GM12875 (cell line): ENCODE measurements at regions not wholly inside any gene's neighbourhood (a gene's known extent, or its start where the extent isn't known, plus 50 kb on each side); places are given as distances from the start of the nearest gene placed in this dataset.

Experiments
- H3K4me3 ChIP-seq: one replicate; pipeline ENCODE4 v1.5.1; 2011; ENCODE audit warnings: low read depth, low read length, control low read depth
- TF ChIP-seq, protein P1 (sequence below): IDR thresholded peaks from 2 replicates; pipeline ENCODE4 v1.5.1; 2011; ENCODE audit warnings: low read depth, mild to moderate bottlenecking, control low read depth, inconsistent platforms, low read length, moderate library complexity, borderline replicate concordance; ENCODE audit not compliant: insufficient read depth

DNA sequence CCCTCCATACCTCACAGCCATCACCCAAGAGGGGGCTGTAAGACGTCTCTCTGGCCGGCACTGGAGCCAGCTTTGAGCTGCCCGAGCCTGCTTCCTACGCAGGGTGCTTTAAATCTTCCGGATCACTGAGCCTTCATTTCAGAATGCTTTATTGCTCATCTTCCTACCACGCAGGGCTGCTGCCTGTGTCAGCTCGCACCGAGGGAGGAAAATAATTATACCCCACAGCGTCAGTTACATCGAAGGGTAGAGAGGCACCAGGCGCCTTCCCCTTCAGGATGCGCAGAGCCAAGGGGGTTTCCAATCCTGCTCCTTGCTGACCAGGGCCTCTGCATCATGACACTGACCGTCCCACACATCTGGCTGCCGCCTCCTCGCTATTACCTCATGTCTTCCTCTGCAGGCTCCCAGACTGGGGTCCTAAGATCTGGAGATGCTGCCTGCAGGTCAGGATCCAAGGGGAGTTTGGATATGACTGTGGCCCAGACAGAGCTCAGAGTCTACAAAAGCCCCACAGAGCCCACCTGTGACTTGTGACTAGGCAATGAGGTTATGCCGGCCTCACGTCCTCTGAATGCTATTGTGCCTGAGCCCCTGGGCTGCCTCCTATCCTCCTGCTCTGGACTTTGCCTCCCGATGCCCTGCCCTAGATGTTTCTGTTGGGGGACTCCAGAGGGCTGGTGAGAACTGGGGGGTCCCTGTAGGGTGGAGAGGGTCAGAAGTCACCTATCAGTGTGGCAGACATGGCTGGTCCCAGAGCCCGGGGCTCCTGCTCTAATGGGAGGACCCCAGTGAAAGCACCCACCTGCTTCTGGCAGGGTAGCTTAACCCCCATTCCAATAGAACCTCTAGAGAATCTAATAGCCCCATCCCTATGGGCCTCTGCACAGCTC, 220.3 kb upstream of the RTL1 start:
- no peak overlapping the region for H3K4me3 ChIP-seq
- TF ChIP-seq, protein P1, sequence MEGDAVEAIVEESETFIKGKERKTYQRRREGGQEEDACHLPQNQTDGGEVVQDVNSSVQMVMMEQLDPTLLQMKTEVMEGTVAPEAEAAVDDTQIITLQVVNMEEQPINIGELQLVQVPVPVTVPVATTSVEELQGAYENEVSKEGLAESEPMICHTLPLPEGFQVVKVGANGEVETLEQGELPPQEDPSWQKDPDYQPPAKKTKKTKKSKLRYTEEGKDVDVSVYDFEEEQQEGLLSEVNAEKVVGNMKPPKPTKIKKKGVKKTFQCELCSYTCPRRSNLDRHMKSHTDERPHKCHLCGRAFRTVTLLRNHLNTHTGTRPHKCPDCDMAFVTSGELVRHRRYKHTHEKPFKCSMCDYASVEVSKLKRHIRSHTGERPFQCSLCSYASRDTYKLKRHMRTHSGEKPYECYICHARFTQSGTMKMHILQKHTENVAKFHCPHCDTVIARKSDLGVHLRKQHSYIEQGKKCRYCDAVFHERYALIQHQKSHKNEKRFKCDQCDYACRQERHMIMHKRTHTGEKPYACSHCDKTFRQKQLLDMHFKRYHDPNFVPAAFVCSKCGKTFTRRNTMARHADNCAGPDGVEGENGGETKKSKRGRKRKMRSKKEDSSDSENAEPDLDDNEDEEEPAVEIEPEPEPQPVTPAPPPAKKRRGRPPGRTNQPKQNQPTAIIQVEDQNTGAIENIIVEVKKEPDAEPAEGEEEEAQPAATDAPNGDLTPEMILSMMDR = no peak

DNA sequence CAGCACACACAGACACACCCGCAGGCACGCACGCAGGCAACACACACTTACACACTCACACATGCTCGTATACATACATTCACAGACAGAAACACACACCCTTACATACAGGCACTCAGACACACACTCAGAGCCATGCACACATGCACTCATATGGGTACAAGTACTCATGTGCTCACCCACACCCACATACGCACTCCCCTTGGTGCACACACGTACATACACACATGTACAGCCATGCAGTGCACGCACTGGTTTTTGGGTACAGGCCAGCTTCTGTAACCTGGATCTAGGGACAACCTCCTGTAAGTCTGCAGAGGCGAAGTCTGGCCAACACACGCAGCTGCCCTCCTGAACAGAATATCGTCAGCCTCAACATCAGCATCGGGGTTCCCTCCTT, 221.3 kb upstream of the RTL1 start:
- no peak overlapping the region for H3K4me3 ChIP-seq
- TF ChIP-seq, protein P1 = no peak

DNA sequence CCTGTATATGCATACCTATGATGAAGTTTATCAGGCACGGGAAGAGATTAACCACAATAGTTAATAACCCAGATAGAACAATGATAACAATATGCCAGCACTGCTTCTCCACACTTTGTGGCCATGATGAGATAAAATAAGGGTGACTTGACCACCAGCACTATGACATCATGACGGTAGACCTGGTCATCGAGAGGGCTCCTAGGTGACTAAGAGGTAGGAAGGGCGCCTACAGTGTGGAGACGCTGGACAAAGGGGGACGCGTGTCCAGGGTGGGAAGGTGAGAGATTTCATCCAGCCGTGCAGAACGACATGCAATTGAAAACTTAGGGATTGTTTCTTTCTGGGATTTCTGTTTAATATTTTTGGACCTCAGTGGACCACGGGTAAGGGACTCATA, 221.8 kb upstream of the RTL1 start:
- H3K4me3 ChIP-seq = no peak overlapping the region
- TF ChIP-seq, protein P1 = no peak

DNA sequence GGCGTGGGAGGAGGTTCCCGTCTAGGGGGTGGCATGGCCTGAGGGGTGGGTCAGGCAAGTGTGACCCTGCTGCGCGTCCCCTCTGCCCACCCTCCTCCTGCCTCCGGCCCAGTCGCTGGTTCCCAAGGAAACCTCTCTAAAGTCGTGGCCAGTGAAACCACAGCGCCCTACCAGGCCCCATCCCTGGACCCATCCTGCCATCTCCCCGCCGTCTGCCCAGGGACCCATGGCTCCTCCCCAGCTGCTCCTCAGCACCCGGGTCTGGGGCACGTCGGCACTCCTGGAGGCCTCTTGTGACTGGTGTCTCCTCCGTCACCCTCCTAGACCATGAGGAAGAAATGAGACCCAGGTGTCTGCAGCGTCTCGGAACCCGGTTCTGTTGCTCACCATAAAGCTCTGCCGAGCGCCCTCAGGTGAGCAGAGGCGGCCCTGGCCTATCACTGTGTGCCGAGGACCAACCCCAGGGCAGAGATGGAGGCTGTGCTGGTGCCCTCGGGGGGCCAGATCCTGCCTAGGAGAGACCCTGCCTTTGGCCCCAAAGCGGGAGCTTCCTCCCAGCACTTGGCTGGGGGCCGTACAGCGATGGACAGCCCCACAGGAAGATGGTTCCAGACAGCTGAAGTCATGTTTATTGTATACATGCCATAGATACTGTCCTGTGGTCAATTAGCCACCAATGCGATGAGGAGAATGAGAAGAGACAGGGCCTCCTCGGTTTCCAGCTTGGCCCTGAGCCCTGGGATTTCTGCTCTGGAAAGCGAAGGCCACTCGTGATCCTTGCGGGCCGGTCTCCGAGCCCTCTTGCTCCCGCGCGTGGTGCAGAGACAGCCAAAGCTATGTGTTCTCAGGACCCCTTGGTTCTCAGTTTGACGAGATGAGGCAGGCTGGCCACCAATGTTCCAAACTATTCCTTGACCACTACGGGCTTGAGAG, 222.5 kb upstream of the RTL1 start:
- no peak overlapping the region for H3K4me3 ChIP-seq
- TF ChIP-seq, protein P1 = no peak

DNA sequence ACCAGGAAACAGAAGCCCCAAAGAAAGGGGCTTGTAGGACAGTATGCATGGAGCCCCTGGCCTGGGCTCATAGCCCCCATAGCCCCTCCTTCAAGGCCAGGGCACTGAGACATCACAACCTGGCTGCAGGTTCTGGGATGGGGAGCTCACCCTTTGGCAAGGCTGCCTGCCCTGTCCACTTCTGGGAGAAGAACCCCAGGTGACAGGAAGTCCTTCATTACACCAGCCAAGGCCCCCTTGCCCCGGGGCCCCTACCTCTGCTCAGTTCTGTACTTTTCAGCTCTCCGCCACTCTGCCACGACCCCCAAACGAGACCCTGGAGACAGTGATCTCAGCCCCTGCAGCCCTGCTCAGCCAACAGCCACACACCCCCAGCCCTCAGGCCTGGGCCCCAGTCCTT, 223.2 kb upstream of the RTL1 start:
- H3K4me3 ChIP-seq = no peak overlapping the region
- TF ChIP-seq, protein P1 = no peak

DNA sequence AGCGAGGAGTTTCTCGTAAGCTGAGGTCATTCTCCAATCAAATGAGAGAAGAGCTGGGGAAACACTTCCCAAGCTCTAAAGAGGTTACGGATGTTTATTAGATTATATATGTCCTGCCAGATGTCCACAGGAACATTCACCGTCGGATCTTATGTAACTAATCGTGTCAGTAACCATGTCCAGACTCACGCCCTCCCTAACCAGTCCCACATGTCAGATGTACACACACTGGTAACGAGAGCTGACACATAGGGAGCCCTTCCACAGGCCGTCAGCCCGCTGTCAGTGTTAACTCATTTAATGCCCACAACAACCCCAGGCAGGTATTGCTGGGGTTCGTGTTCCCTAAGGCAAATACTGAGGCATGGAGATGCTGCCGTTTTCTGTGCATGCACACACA, 223.7 kb upstream of the RTL1 start:
- TF ChIP-seq, protein P1 = no peak
- H3K4me3 ChIP-seq = no peak overlapping the region
